ENCODE measurements at regions not wholly inside any gene's neighbourhood (a gene's known extent, or its start where the extent isn't known, plus 50 kb on each side); places are given as distances from the start of the nearest gene placed in this dataset.

DNA sequence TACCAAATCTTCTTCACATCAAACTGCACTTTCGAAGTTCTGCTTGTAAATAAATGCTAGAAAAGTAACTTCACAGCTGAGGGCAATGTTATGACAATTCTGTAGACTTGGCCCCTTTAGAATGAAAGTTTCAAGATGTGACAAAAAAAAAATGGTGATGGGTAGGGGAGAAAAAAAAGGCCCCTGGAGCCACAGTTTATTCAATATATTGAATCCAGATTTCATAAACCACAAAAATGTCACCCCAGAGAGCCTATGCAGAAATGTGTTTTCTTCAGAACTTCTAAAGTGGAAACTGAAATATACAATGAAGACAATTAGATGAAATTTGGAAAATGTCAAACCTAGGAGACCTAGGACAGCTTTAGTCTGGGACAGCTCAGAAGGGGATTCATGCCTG, 143.1 kb downstream of the EDN3 start:
- H3K36me3 ChIP-seq (ENCODE audit: control insufficient read depth, insufficient read depth, low read length) = no peaks in the 10 kb centered on the region
- no peak for ATAC-seq (ENCODE audit: low read depth)
- POLR2A ChIA-PET (ENCODE audit: unreplicated experiment) = no interaction called here

More for the DNA sequence above, 143.1 kb downstream of the EDN3 start:
- Histone ChIP-seq H4K91ac (ENCODE audit: insufficient read depth, low read depth, low read length) (no peak overlapping the region), H3K27me3 (ENCODE audit: control insufficient read depth, insufficient read depth, low read length) (no peaks in the 10 kb centered on the region), H2BK120ac (ENCODE audit: low read depth, low read length) (no peak overlapping the region), H3K4me2 (ENCODE audit: low read depth, low read length) (no peak overlapping the region), H3K79me1 (ENCODE audit: low read depth in 1 of 2, low read length in 2 of 2) (no peaks in the 10 kb centered on the region), H2AK5ac (ENCODE audit: low read depth, low read length) (no peak overlapping the region), H3K23ac (ENCODE audit: low read depth, low read length) (no peak overlapping the region), H3K14ac (replicated peaks; ENCODE audit: low read depth, low read length) (no peak overlapping the region), H3K9ac (ENCODE audit: low read depth, low read length) (no peak overlapping the region), H4K20me1 (ENCODE audit: insufficient read depth, low read length) (no peaks in the 10 kb centered on the region), H3K9me3 (ENCODE audit: control insufficient read depth, insufficient read depth, low read length) (no peaks in the 10 kb centered on the region; the same call in 1 of the 2 replicates), H2BK5ac (ENCODE audit: low read depth, low read length, poor library complexity, severe bottlenecking) (no peak overlapping the region), H3K9me1 (ENCODE audit: insufficient read depth, low read length) (no peaks in the 10 kb centered on the region), H2AFZ (replicated peaks; ENCODE audit: low read length, poor library complexity) (no peak overlapping the region), H3K4me1 (ENCODE audit: control insufficient read depth, insufficient read depth, low read length) (no peaks in the 10 kb centered on the region), H3K4ac (ENCODE audit: low read depth, low read length) (no peak overlapping the region), H2AK9ac (replicated peaks; ENCODE audit: low read depth, low read length, poor library complexity) (no peak overlapping the region), H4K8ac (ENCODE audit: low read depth in 2 of 2, low read length in 2 of 2) (no peak overlapping the region), H3K27ac (ENCODE audit: insufficient read depth, low read length) (no peak overlapping the region), H4K5ac (ENCODE audit: low read depth, low read length) (no peak overlapping the region), H3K18ac (ENCODE audit: low read depth, low read length) (no peak overlapping the region), H2BK20ac (ENCODE audit: low read depth, low read length) (no peak overlapping the region), H3K4me3 (ENCODE audit: insufficient read depth, low read depth, low read length) (no peak overlapping the region), H3K56ac (ENCODE audit: extremely low read depth, insufficient read depth, low read length) (no peak overlapping the region), H2BK15ac (ENCODE audit: low read depth, low read length) (no peak overlapping the region)
- dilution Hi-C loops (cut with HindIII; ENCODE audit: low sequenced_read_pairs, unreplicated experiment) = no loop called here
- no peak for DNase-seq
- no CpG with 5 or more reads among the region's 1 CpG for WGBS, 2 experiments (ENCODE audit: extremely low coverage in 2 of 2, insufficient read length in 1 of 2)
- CTCF ChIA-PET = no interaction called here
- intact Hi-C loops (cut with micrococcal nuclease) = no loop called here
- BruUV-seq (replicated peaks) = no TSS peak
- in situ Hi-C loops (cut with MboI; ENCODE audit: low sequenced_read_pairs) = no loop called here
- no peak for TF ChIP-seq MAFK (IDR thresholded peaks at IDR 0.05; ENCODE audit: low read depth, low read length)
- TF ChIP-seq RCOR1 (IDR thresholded peaks at IDR 0.05; ENCODE audit: insufficient replicate concordance, low read length) = no peak
- TF ChIP-seq, protein P1, sequence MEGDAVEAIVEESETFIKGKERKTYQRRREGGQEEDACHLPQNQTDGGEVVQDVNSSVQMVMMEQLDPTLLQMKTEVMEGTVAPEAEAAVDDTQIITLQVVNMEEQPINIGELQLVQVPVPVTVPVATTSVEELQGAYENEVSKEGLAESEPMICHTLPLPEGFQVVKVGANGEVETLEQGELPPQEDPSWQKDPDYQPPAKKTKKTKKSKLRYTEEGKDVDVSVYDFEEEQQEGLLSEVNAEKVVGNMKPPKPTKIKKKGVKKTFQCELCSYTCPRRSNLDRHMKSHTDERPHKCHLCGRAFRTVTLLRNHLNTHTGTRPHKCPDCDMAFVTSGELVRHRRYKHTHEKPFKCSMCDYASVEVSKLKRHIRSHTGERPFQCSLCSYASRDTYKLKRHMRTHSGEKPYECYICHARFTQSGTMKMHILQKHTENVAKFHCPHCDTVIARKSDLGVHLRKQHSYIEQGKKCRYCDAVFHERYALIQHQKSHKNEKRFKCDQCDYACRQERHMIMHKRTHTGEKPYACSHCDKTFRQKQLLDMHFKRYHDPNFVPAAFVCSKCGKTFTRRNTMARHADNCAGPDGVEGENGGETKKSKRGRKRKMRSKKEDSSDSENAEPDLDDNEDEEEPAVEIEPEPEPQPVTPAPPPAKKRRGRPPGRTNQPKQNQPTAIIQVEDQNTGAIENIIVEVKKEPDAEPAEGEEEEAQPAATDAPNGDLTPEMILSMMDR (conservative IDR thresholded peaks at IDR 0.05; ENCODE audit: low read depth, low read length) = no peak
- TF ChIP-seq, protein P2, sequence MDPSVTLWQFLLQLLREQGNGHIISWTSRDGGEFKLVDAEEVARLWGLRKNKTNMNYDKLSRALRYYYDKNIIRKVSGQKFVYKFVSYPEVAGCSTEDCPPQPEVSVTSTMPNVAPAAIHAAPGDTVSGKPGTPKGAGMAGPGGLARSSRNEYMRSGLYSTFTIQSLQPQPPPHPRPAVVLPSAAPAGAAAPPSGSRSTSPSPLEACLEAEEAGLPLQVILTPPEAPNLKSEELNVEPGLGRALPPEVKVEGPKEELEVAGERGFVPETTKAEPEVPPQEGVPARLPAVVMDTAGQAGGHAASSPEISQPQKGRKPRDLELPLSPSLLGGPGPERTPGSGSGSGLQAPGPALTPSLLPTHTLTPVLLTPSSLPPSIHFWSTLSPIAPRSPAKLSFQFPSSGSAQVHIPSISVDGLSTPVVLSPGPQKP (IDR thresholded peaks at IDR 0.05; ENCODE audit: borderline replicate concordance, low read depth, low read length) = no peak
- TF ChIP-seq FOS (IDR thresholded peaks at IDR 0.05; ENCODE audit: low read depth, low read length) = no peak
- no peak for TF ChIP-seq BHLHE40 (IDR thresholded peaks at IDR 0.05; ENCODE audit: low read depth, low read length)
- TF ChIP-seq RAD21 (IDR thresholded peaks at IDR 0.05; ENCODE audit: low read length) = no peak
- no peak for TF ChIP-seq NFE2L2 (IDR thresholded peaks at IDR 0.05; ENCODE audit: low read depth, low read length)
- no peak for TF ChIP-seq MXI1 (IDR thresholded peaks at IDR 0.05; ENCODE audit: borderline replicate concordance, low read depth, low read length)
- no peak for TF ChIP-seq SMC3 (IDR thresholded peaks at IDR 0.05; ENCODE audit: low read depth, low read length)
- no peak for TF ChIP-seq RFX5 (IDR thresholded peaks at IDR 0.05; ENCODE audit: low read depth, low read length)
